HEK293 (cell line): ENCODE measurements at regions not wholly inside any gene's neighbourhood (a gene's known extent, or its start where the extent isn't known, plus 50 kb on each side); places are given as distances from the start of the nearest gene placed in this dataset.

ENCODE experiments used
- CTCF ChIA-PET: fragments of 350-600 bp; formaldehyde crosslinking; extraction: SDS; loops from one replicate; lab custom pipeline; 2021; ENCODE audit warnings: antibody characterized with exemption; lab: Yijun Ruan, JAX
- POLR2A ChIA-PET: fragments of 300-600 bp; formaldehyde crosslinking; extraction: SDS; loops from one replicate; lab custom pipeline; 2020; ENCODE audit warnings: antibody characterized with exemption, inconsistent platforms; lab: Yijun Ruan, JAX
- H3K27ac ChIP-seq: fragments of 200-500 bp; sonication (Bioruptor generic); 2 replicates; pipeline ENCODE4 v1.5.1; 2014; ENCODE audit warnings: low read depth, low read length, control low read depth, inconsistent platforms; ENCODE audit errors: extremely low read depth
- H3K36me3 ChIP-seq, 2 experiments: fragments of 200-500 bp in 1 of 2; sonication (Bioruptor generic) in 1 of 2; 1 replicate in 1 of 2; 2 replicates in 1 of 2; pipeline ENCODE4 v1.5.1; 2014 to 2017; ENCODE audit warnings: inconsistent platforms in 2 of 2, low read length in 2 of 2; ENCODE audit not compliant: control insufficient read depth in 2 of 2, insufficient read depth in 1 of 2
- H3K4me1 ChIP-seq: fragments of 200-500 bp; sonication (Bioruptor generic); 2 replicates; pipeline ENCODE4 v1.5.1; 2014; ENCODE audit warnings: mild to moderate bottlenecking, low read length, inconsistent platforms; ENCODE audit not compliant: control insufficient read depth, insufficient read depth
- H3K4me3 ChIP-seq: 2 replicates; pipeline ENCODE4 v1.5.1; 2011; ENCODE audit warnings: low read depth, mild to moderate bottlenecking, control low read depth, low read length, moderate library complexity
- H3K9me3 ChIP-seq: fragments of 200-500 bp; sonication (Bioruptor generic); 2 replicates; pipeline ENCODE4 v1.5.1; 2014; ENCODE audit warnings: low read depth, low read length, inconsistent platforms; ENCODE audit not compliant: control insufficient read depth, insufficient read depth
- ATF2 ChIP-seq: fragments of 450-650 bp; formaldehyde crosslinking; IDR thresholded peaks from 2 replicates; pipeline ENCODE4 v1.5.1; 2016; ENCODE audit warnings: missing biosample characterization, missing genetic modification characterization, low read depth
- GLI4 ChIP-seq: fragments of 450-650 bp; formaldehyde crosslinking; IDR thresholded peaks from 2 replicates; pipeline ENCODE4 v1.5.1; 2016; ENCODE audit warnings: missing biosample characterization, missing genetic modification characterization
- HOXC10 ChIP-seq: sonication (generic); formaldehyde crosslinking; IDR thresholded peaks from 2 replicates; pipeline ENCODE4 v1.8.1; 2023; ENCODE audit warnings: mild to moderate bottlenecking, missing genetic modification reagents
- PRDM10 ChIP-seq: fragments of 450-650 bp; formaldehyde crosslinking; IDR thresholded peaks from 2 replicates; pipeline ENCODE4 v1.5.1; 2016; ENCODE audit warnings: missing biosample characterization, missing genetic modification characterization
- TRIM28 ChIP-seq: IDR thresholded peaks from 2 replicates; pipeline ENCODE4 v1.6.1; 2011; ENCODE audit warnings: low read length, control low read depth, borderline replicate concordance
- ZBTB26 ChIP-seq: fragments of 450-650 bp; formaldehyde crosslinking; optimal IDR thresholded peaks from 2 replicates; pipeline ENCODE3; 2016; ENCODE audit warnings: missing biosample characterization, mild to moderate bottlenecking, missing genetic modification characterization
- ZNF10 ChIP-seq: fragments of 450-650 bp; formaldehyde crosslinking; IDR thresholded peaks from 2 replicates; pipeline ENCODE4 v1.5.1; 2017; ENCODE audit warnings: missing biosample characterization, missing genetic modification characterization
- ZNF148 ChIP-seq: fragments of 450-650 bp; formaldehyde crosslinking; IDR thresholded peaks from 2 replicates; pipeline ENCODE4 v1.5.0; 2017; ENCODE audit warnings: missing biosample characterization, missing genetic modification characterization, borderline replicate concordance
- ZNF2 ChIP-seq: fragments of 450-650 bp; formaldehyde crosslinking; IDR thresholded peaks from 2 replicates; pipeline ENCODE4 v1.5.1; 2016; ENCODE audit warnings: missing biosample characterization, missing genetic modification characterization
- ZNF292 ChIP-seq: fragments of 450-650 bp; formaldehyde crosslinking; IDR thresholded peaks from 2 replicates; pipeline ENCODE4 v1.5.1; 2016; ENCODE audit warnings: low read depth, missing biosample characterization, missing genetic modification characterization, borderline replicate concordance
- ZNF302 ChIP-seq: fragments of 450-650 bp; formaldehyde crosslinking; IDR thresholded peaks from 2 replicates; pipeline ENCODE4 v1.5.1; 2016; ENCODE audit warnings: missing biosample characterization, missing genetic modification characterization, low read depth
- ZNF341 ChIP-seq: fragments of 450-650 bp; formaldehyde crosslinking; IDR thresholded peaks from 2 replicates; pipeline ENCODE4; 2016; ENCODE audit warnings: low read depth, missing biosample characterization, missing genetic modification characterization
- ZNF350 ChIP-seq: fragments of 450-650 bp; formaldehyde crosslinking; IDR thresholded peaks from 2 replicates; pipeline ENCODE4 v1.5.0; 2017; ENCODE audit warnings: missing biosample characterization, mild to moderate bottlenecking, missing genetic modification characterization
- ZNF530 ChIP-seq: fragments of 450-650 bp; formaldehyde crosslinking; IDR thresholded peaks from 2 replicates; pipeline ENCODE4 v1.5.1; 2016; ENCODE audit warnings: low read depth, missing biosample characterization, missing genetic modification characterization
- ZNF558 ChIP-seq: fragments of 450-650 bp; formaldehyde crosslinking; IDR thresholded peaks from 2 replicates; pipeline ENCODE4 v1.5.1; 2016; ENCODE audit warnings: missing biosample characterization, missing genetic modification characterization
- ZNF626 ChIP-seq: fragments of 450-650 bp; sonication (Bioruptor Pico); formaldehyde crosslinking; IDR thresholded peaks from 2 replicates; pipeline ENCODE4 v1.5.1; 2018; ENCODE audit warnings: missing biosample characterization, missing genetic modification characterization, inconsistent platforms
- ZNF76 ChIP-seq: fragments of 450-650 bp; formaldehyde crosslinking; IDR thresholded peaks from 2 replicates; pipeline ENCODE4; 2016; ENCODE audit warnings: low read depth, missing biosample characterization, missing genetic modification characterization, borderline replicate concordance
- ZSCAN16 ChIP-seq: fragments of 450-650 bp; formaldehyde crosslinking; IDR thresholded peaks from 2 replicates; pipeline ENCODE4 v1.5.1; 2016; ENCODE audit warnings: missing biosample characterization, missing genetic modification characterization
- ZSCAN18 ChIP-seq: fragments of 450-650 bp; formaldehyde crosslinking; IDR thresholded peaks from 2 replicates; pipeline ENCODE4 v1.5.1; 2016; ENCODE audit warnings: missing biosample characterization, missing genetic modification characterization
- ZSCAN30 ChIP-seq: fragments of 450-650 bp; IDR thresholded peaks from 2 replicates; pipeline ENCODE4 v1.5.1; 2018; ENCODE audit warnings: missing biosample characterization, mild to moderate bottlenecking, missing genetic modification characterization, moderate library complexity
- ZSCAN4 ChIP-seq: fragments of 450-650 bp; formaldehyde crosslinking; IDR thresholded peaks from 2 replicates; pipeline ENCODE4 v1.5.1; 2017; ENCODE audit warnings: missing biosample characterization, missing genetic modification characterization

GRCh38 chr3:176799675-176800074 lies 397.6 kb downstream of the TBL1XR1 start:
- no peaks in the 10 kb centered on the region for H3K4me1 ChIP-seq
- POLR2A ChIA-PET, result no interaction called here

GRCh38 chr3:176798680-176799079 lies 398.6 kb downstream of the TBL1XR1 start:
- Histone ChIP-seq H3K4me3 (no peak overlapping the region), H3K27ac (no peak overlapping the region), H3K9me3 (no peaks in the 10 kb centered on the region), H3K4me1 (no peaks in the 10 kb centered on the region), H3K36me3 (no peaks in the 10 kb centered on the region)
- POLR2A ChIA-PET, result no interaction called here
- CTCF ChIA-PET, result no interaction called here
- no peak for TF ChIP-seq ZBTB26 (tag by site-specific recombination)
- TF ChIP-seq TRIM28, result no peak
- TF ChIP-seq ZNF10, result no peak
- TF ChIP-seq GLI4 (tag by site-specific recombination), result no peak
- TF ChIP-seq ZSCAN18 (tag by site-specific recombination), result no peak
- no peak for TF ChIP-seq ZNF76 (tag by site-specific recombination)
- no peak for TF ChIP-seq ZNF341 (tag by site-specific recombination)
- no peak for TF ChIP-seq ZNF350 (tag by site-specific recombination)
- no peak for TF ChIP-seq ZSCAN30 (tag by site-specific recombination)
- TF ChIP-seq PRDM10 (tag by site-specific recombination), result no peak
- TF ChIP-seq ZNF558, result no peak
- no peak for TF ChIP-seq ZNF148 (tag by site-specific recombination)

More at GRCh38 chr3:176799675-176800074, 397.6 kb downstream of the TBL1XR1 start:
- no peak overlapping the region for H3K27ac ChIP-seq
- no peaks in the 10 kb centered on the region for H3K9me3 ChIP-seq
- CTCF ChIA-PET, result interaction anchor here (0.6 to 1.1 kb wide), 2 partner anchors 20 to 75 kb away, joined by 4 read pairs; no protein-coding TSS in a partner anchor
- TF ChIP-seq ZSCAN4 (tag by site-specific recombination) (no peak), HOXC10 (CRISPR knock-in tag) (no peak), ZNF626 (tag by site-specific recombination) (no peak), ZSCAN16 (tag by site-specific recombination) (no peak), ZNF2 (tag by site-specific recombination) (no peak), ZNF530 (tag by site-specific recombination) (no peak), ATF2 (no peak), ZNF292 (no peak), ZNF302 (tag by site-specific recombination) (no peak)
- H3K4me3 ChIP-seq, result no peak overlapping the region
- no peaks in the 10 kb centered on the region for H3K36me3 ChIP-seq
